ENCODE measurements at regions not wholly inside any gene's neighbourhood (a gene's known extent, or its start where the extent isn't known, plus 50 kb on each side); places are given as distances from the start of the nearest gene placed in this dataset.
"Not testable (repeated sequence)": the region's sequence is repeated elsewhere in the genome, so short reads cannot be mapped to it uniquely, and the experiment has no call there.

DNA sequence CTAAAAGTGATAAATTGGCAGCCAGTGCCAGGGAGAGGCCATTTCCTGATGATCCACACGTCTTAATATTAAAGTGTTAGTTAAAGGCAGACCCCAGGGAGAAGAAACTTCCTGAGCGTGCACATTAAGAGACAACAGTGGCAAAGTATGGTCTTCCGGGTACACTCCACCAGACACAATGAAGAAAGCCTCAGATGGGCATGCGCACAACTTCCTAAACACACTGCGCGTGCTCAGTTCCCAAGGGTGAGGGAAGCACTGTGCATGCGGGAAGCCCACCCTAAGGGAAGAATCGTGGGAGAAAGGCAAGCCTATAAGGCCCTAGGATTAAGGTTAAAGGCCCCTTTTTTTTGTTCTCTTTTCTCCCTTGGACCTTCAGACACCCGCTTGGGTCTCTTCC, 140.7 kb upstream of the CDKN3 start:
- no peak for DNase-seq (ENCODE audit: low read depth)

DNA sequence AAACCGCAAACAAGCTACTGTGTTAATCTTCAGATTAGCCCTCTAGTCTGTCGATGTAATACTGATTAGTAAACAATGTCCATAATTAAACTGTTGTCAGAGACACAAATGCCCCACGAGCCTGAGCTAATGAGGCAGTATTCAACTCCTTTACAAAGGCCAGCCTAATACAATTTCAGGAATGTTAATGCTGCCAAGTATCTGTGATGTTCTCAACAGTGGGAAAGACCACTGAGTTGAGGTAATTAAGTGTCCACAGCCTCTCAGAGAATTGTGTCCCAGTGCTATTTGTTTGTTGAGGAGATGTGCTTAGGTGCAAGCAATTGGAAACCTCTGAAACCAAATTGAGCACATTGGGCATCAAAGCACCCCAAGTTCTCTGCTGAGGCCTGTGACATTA, 139.4 kb upstream of the CDKN3 start:
- no peak for DNase-seq (ENCODE audit: low read depth)

DNA sequence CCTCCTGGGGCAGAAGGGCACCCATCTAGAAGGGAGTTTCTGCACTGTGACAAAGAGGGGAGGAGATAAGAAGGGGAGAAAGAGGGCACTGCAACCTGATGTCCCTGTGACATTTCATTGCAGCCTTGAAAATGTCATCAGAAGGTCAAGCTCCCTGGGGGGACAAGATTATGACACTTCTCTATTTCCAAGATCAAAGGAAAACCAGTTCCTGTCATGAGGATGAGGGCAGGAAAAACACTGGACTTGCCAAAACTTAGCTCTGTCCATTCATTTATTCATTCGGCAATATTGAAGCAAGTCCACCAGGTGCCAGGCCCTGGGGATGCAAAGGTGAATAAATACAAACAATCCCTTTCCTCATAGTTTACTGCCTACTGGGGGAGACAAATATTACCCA, 138.4 kb upstream of the CDKN3 start:
- no peak for DNase-seq (ENCODE audit: low read depth)

DNA sequence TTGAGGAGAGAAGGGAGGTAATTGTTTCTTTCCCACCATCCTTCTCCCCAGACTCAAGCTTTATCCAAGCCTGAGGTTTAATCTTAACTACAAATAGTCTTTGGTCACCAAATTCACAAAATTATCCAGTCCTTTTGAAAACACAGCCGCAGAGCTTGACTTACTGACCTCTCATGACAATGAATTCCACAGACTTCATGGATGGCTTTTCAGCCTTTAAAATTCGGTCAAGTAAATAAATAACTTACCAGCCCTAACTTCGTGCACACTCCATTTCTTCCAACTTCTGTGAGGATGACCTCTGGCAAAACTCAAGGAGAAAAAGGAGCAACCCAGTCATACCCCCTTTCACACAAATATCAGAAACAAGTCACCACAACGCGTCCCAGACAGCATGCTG, 137.0 kb upstream of the CDKN3 start:
- no peak for DNase-seq (ENCODE audit: low read depth)

DNA sequence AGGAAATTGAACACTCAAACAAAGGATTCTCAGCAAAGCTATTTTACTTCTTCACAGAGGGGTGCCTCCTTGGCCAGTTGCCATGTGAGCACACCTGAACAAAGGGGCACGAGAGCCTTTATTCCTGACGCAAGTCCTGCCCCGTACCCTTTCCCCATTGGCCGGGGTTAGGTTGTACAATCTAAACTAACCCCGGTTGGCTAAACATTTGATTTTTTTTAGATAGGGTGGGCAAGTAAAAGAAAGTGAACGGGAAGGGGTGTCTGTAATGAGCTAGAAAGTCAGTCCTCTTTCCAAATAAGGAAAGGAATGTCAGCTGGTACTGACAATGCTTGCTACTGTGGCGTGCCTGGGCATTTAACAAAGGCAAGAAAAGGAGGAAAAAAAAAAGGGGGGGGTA, 135.5 kb upstream of the CDKN3 start:
- no peak for DNase-seq (ENCODE audit: low read depth)

DNA sequence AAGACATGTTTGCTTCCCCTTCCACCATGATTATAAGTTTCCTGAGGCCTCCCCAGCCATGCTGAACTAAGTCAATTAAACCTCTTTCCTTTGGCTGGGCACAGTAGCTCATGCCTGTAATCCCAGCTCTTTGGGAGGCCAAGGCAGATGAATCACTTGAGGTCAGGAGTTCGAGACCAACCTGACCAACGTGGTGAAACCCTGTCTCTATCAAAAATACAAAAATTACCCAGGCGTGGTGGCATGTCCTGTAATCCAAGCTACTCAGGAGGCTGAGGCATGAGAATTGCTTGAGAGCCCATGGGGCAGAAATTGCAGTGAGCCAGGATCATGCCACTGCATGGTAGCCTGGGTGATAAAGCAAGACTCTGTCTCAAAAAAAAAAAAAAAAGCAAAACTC, 130.2 kb upstream of the CDKN3 start:
- DNase-seq (ENCODE audit: low read depth), result not testable (repeated sequence)

DNA sequence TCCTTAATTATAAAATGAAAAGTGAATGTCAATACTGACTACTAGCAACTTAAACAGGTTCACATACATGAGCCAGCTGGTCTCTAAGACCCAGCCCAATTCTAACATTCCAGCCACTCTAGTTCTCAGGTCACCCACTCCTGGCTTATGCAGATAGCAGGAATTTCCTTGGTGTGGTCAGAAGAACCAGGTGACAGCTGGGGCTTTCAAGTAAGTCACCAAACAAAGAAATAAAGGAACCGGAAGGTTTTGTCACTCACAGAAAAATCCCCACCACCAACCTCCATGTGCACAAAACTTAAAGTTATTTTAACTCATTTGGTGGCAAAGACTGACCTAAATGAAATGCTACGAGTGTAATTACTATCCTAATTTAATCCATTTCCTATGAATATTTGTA, 129.6 kb upstream of the CDKN3 start:
- no peak for DNase-seq (ENCODE audit: low read depth)

DNA sequence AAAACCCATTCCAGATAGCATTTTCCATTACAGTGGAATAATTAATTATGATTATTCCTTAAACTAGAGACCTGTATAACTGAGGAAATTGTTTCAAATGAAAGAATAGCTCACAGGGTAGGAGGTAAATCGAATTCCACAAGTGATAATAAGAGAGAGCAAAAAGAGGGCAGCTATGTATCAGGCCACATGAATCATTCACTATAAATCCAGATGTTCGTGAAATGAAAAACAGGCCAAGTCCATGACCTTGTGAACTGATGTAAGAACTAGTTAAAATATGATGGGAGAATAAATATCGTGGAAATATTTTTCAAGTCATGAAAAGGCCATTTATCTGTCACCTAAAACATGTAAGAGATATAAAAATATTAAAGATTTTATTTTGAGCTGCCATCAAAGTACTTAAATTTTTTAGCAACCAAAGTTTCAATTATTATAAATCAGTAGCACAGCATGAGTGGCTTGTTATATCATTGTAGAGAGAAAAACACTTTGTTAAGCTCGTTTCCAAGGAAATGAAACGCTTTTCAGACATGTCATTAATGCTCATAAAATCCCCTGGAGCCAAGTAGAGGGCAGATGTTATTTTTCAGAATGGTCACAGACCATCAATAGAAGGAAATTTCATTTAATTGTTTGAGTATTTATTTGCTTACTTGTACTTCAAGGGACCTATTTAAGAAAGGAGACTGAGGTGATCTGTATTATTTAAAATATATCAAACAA, 120.6 kb upstream of the CDKN3 start:
- no peak for DNase-seq (ENCODE audit: low read depth)

DNA sequence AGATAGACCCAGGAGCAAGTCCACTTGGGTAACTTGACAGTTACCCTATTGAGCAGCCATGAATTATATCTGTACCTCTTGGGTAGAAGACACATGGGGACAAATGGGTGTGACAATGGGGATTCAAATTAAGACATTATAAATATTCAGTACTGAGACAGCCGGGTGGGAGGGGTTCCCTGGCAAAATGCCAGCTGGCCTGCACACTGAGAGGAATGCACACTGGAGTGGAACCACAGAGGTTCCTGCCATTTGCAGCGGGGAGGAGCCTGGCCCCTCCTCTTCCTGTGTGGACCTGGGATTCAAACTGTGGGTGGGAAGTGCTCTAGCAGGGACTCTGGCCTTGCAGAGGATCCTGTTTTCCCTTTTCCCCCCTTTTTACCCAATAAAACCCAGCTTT, 118.7 kb upstream of the CDKN3 start:
- no peak for DNase-seq (ENCODE audit: low read depth)

DNA sequence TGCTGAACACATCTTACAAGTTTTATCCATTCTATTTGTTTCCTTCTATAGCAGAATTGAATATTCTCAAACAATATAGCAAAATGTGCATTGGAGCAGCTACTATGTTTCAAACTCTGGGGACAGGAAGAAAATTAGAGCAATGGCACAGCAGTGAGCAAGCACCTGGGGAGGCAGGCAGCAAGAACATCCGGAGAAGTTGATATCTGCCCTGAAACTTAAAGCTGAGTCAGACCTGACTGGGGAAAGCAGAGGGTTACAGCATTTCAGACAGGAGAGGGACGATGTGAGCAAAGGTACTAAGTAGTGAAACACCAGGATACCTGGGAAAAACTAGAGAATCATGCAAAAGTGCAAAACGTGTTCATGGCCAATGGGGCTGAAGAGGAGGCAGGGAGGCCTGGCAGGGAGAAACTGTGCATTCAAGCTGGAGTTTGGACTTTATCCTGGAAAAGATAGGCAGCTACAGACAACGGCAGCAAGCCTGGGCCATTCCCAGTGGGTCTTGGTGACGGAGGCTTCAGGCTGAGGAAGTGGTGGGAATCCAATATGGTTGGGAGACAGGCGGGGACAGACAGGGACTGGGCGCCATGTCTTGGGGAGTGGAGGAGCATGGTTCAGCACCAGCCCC, 118.0 kb upstream of the CDKN3 start:
- DNase-seq (ENCODE audit: low read depth), result no peak

DNA sequence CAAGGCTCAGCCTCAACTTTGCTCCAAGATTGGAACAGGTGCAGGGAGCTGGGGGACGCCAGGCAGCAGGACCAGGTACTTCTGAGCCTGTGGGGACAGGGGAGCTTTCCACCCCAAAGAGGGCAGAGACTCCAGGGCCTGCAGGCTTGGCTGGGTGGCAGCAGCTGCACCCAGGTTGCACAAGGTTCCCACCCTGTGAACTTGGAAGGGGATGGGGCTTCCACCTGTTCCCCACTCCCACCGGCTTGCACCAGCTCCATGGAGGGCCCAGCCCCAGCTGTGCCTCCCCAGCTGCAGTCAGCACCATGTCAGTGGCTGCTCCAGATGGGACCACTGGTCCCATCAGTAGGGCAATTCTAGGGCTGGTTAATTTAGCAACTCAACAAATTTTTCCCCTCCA, 114.0 kb upstream of the CDKN3 start:
- DNase-seq (ENCODE audit: low read depth), result no peak

DNA sequence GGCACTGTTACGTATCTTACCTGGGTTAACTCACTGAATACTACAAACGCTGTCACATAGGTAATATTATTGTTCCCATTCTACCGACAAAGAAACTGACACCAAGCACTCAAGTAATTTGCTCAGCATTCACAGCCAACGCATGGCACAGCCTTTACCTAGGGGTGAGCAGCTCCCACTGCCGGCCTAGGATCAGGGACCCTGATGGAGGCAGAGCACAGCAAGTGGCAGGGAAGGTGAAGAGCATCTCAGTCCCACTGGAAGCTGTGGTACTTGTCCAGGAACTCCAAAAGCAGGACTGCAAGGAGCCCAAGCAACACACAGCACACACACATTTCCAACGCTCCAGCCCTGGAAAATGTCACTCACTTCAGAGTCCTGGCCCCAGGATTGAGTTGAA, 111.8 kb upstream of the CDKN3 start:
- DNase-seq (ENCODE audit: low read depth), result no peak

DNA sequence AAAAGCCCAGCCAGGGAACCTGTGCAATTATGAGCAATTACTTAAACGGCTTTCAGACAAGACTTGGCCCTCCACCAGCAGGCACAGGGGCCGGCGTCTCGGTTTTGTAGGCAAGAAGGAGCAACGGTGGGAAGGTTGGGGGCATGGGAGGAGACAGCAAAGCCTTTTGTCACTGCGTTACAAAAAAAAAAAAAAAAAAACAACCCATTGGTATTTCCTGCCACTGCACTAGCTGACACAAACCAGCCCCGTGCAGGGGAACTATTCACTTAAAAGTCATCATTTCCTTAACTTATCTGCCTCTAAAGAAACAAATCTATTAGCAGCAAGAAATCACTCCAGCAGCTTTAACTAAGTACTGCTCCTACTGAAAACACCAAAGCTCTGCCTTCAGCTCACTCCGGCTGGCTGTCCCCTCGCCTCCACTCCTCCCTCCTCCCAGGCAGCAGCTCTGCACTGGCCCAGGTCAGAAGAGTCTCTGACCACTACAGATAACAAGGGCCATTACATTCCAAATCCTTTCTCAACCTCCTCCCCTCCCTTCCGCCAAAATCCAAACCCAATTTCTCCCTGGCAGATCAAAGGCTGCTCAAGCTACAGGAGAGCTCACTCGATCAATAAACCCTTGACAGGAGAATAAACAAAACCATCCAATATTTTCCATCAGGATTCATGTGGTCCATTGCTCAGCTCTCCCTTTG, 105.2 kb upstream of the CDKN3 start:
- no peak for DNase-seq (ENCODE audit: low read depth)

DNA sequence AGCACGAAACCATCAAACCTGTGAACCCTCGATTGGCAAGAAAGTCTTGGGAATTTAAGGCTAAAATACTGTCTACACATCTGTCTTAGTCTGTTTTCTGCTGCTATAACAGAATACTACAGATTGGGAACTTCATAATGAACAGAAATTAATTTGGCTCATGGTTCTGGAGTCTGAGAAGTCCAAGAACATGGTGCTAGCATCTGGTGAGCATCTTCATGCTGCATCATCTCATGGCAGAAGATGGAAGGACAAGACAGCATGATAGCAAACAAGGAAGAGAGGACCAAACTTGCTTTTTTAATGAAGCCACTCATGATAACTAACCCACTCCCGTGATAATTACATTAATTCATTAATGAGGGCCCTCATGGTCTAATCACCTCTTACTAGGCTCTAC, 102.0 kb upstream of the CDKN3 start:
- DNase-seq (ENCODE audit: low read depth), result no peak

DNA sequence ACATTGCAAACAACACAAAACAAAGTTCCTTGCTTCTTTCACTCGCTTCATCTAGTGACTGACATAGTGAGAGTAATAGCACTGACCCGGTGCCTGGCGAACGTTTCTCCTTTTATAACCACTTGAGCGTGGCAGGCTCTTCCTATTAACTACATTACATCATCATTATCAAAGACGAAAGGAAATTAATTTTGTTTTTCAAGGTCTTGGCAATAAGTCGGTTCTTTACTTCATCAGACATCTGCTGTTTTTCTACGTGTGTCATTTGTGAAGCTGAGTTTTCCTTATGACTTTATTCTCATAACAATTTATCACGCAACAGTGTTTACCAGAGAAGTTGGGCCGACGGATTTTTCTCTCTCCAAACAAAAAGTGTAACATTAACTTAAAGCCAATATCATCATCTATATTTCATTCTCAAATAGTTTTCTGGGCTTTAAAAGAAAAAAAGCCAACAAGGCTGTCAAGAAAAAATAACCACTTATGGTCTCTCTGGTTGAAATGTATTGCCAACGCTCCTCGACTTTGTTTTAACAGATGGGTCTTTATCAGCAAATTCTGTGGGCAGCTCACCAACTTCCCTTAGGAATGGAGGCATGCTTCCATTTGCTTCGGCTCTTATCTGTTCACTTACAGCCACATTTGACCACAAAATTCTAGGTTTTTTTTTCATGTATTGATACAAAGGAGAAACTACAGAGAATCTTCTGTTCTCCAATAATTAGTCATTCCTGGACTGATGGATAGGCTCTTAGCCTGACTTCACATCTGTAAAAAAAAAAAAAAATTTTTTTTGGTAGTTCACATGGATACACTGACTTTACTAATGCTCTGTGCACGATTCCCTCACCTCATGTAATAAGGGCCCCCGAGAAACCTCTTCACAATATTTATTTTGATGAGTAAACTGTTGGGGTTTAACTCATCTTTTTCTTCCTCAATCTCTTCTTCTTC, 97.1 kb upstream of the CDKN3 start:
- DNase-seq (ENCODE audit: low read depth), result no peak

DNA sequence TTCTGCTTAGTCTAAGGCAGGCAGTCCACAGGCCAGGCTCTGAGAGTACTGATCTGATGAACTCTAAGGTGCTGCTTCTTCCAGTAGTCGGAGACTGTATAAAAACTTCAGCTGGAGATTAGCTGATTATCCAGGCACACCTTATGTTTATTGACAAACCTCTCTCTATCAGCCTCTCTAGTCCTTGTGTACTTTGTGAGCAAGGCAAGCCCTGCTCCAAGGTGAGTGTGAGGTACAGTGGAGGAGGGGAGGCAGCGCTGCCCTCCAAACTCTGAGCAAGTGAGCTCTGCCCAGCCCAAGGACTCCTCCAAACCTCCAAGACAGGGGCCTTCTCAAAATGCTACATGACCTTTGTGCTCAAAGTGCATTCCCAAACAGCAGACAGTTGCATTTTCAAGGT, 95.9 kb upstream of the CDKN3 start:
- no peak for DNase-seq (ENCODE audit: low read depth)

DNA sequence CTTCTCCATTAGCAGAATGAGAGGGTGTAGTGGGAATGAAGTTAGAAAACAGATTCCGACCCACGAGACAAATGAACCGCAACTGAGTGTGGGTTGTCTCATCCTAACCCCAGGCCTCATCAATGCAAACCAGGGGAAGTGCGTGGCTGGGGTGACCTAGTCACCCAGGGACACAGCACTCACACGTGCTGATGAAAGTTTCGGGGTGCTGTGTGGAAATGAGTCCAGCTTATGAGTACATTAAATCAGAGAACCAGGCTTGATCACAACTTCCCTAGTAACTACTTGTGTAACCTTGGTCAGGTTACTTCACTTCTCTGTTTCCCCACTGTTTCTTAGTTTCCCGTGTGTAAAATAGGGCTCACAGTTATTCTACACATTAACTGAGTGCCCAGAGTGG, 95.4 kb upstream of the CDKN3 start:
- no peak for DNase-seq (ENCODE audit: low read depth)

DNA sequence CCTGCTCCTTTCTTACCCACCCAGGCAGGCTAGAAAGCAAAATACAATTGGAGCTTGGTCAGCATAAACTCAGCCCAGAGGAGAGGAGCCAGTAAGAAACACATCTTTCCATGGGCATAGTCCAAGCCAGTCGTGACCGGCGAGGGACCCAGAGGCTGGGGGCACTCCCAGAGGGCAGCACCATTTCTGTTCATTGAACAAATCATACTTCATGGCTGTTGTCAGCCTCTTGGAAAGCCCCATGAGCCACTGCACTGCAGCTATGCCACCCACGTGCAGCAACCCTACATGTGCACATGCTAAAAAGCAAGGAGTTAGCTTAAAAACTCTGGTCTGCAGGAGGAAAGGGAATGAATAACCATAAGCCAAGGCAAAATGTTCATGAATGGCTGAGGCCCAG, 90.0 kb upstream of the CDKN3 start:
- DNase-seq (ENCODE audit: low read depth), result no peak

DNA sequence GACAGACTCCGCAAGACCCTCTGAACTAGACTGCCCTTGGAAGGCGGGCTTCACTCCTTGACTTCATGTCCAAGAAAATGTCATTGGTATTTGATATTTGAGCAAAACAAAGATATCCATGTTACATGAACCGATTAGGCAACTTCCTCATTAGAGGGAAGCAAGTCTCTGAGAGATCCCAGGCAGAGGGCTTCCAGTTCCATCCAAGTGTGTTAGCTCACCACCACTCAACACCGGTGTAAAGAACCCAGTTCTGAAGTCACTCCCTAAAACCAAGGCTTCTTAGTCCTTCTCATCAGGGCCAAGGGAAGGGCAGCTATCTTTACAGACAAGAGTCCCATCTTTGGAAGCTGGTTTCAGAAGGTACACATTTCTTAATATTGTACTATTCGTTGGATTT, 87.2 kb upstream of the CDKN3 start:
- no peak for DNase-seq (ENCODE audit: low read depth)

DNA sequence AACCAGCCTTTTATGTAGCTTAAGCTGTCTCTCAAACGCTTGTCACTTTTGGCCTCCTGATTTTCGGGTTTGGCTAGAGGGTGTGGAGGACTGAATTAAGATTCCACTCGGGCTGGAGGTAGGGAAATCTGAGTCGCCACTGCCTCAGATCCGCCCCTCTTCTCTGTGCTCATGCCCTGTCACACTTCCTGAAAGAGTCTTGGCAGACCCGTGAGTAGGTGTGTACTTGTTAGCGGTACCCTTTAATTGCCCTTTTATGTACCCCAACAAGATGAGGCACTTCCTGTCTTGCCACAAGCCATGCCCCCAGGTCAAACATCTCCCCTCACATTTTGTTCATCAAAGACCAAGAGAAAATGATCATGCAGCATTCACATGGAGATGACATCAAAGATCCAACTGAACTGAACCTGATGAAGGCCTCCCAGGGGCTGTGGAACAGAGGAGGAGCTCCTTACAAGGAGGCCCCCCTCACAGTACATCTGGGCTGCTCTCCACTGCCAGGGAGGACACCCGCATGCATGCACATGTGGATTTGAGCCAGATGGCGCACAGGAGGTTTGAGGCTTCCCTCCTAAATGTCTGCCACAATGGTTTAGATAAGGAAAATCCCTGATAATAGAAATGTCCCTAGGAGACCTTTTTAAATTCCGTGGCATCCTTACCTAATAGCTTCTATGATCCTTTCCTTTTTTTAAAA, 86.5 kb upstream of the CDKN3 start:
- peak; percentile 49 for DNase-seq (ENCODE audit: low read depth)

DNA sequence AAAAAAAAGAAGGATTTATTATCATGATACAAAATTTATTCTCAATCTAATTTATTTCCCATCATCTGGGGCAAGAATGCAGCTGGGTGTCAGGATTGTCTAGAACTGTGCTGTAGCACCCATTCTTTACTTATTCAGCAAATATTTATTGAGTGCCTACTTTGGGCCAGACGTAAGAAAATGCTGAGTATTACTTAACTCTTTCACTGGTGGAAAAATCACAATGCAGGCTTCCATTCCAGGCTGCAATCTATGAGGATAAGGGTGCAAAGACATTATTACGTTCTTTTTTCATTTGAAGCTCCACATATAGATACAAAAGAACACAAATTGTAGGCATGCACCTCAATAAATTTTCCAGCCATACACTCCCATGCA, 86.0 kb upstream of the CDKN3 start:
- no peak for DNase-seq (ENCODE audit: low read depth)
